ENCODE measurements at regions not wholly inside any gene's neighbourhood (a gene's known extent, or its start where the extent isn't known, plus 50 kb on each side); places are given as distances from the start of the nearest gene placed in this dataset.

DNA sequence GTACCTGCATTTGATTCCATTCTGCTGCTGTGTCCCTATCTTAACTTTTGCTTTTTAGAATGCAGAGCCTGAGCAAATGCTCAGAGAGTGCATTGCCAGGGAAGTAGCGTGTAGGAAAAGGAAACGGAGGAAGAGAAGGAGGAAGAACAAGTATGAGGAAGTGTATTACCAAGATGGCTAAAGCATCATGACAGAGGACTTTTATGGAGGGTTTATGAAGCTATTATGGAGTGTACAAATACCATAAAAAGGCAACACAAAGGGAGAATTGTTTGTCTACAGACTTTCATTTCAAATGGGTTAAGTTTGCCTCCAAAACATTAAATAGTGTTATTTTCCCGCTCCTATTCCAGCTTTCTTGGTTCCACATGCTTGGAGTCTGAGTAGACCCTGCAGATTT lies 1899.8 kb upstream of the NUDT12 start:
- no peaks in the 10 kb centered on the region for H3K4me1 Mint-ChIP-seq (ENCODE audit: unreplicated experiment)
- peaks cover 15% of the 10 kb centered on the region for H3K36me3 Mint-ChIP-seq (ENCODE audit: low read depth, unreplicated experiment)
- TF ChIP-seq, protein P1, sequence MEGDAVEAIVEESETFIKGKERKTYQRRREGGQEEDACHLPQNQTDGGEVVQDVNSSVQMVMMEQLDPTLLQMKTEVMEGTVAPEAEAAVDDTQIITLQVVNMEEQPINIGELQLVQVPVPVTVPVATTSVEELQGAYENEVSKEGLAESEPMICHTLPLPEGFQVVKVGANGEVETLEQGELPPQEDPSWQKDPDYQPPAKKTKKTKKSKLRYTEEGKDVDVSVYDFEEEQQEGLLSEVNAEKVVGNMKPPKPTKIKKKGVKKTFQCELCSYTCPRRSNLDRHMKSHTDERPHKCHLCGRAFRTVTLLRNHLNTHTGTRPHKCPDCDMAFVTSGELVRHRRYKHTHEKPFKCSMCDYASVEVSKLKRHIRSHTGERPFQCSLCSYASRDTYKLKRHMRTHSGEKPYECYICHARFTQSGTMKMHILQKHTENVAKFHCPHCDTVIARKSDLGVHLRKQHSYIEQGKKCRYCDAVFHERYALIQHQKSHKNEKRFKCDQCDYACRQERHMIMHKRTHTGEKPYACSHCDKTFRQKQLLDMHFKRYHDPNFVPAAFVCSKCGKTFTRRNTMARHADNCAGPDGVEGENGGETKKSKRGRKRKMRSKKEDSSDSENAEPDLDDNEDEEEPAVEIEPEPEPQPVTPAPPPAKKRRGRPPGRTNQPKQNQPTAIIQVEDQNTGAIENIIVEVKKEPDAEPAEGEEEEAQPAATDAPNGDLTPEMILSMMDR (IDR thresholded peaks at IDR 0.05; ENCODE audit: unreplicated experiment): no peak
- DNase-seq (ENCODE audit: low spot score): no peak
- H3K27me3 Mint-ChIP-seq (ENCODE audit: unreplicated experiment): peaks cover 5% of the 10 kb centered on the region
- H3K9me3 Mint-ChIP-seq (ENCODE audit: unreplicated experiment): peaks cover 26% of the 10 kb centered on the region
- no peak overlapping the region for H3K27ac Mint-ChIP-seq (ENCODE audit: unreplicated experiment)
- no peak overlapping the region for H3K4me3 Mint-ChIP-seq (ENCODE audit: unreplicated experiment)

DNA sequence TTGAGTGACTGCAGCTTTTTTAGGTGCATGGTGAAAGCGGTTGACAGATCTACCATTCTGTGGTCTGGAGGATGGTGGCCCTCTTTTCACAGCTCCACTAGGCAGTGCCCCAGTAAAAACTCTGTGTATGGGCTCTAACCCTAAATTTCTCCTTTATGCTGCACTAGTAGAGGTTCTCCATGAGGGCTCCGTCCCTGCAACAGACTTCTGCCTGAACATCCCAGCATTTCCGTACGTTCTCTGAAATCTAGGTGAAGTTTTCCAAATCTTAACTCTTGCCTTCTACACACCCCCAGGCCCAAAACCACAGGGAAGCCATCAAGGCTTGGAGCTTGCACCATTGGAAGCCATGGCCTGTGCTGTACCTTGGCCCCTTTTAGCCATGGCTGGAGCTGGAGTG lies 1898.1 kb upstream of the NUDT12 start:
- Mint-ChIP-seq H3K27ac (ENCODE audit: unreplicated experiment) (no peak overlapping the region), H3K36me3 (ENCODE audit: low read depth, unreplicated experiment) (peaks cover 15% of the 10 kb centered on the region)

GRCh38 chr5:105453216-105453807 lies 1890.7 kb upstream of the NUDT12 start:
- H3K4me1 Mint-ChIP-seq (ENCODE audit: unreplicated experiment): no peaks in the 10 kb centered on the region
- TF ChIP-seq, protein P1 (IDR thresholded peaks at IDR 0.05; ENCODE audit: unreplicated experiment): no peak
- H3K9me3 Mint-ChIP-seq (ENCODE audit: unreplicated experiment): no peaks in the 10 kb centered on the region
- H3K27ac Mint-ChIP-seq (ENCODE audit: unreplicated experiment): no peak overlapping the region
- DNase-seq (ENCODE audit: low spot score): no peak
- no peak overlapping the region for H3K4me3 Mint-ChIP-seq (ENCODE audit: unreplicated experiment)
- no peaks in the 10 kb centered on the region for H3K36me3 Mint-ChIP-seq (ENCODE audit: low read depth, unreplicated experiment)
- no peaks in the 10 kb centered on the region for H3K27me3 Mint-ChIP-seq (ENCODE audit: unreplicated experiment)

More for the DNA sequence above, 1898.1 kb upstream of the NUDT12 start:
- H3K9me3 Mint-ChIP-seq (ENCODE audit: unreplicated experiment): peaks cover 26% of the 10 kb centered on the region
- TF ChIP-seq, protein P1 (IDR thresholded peaks at IDR 0.05; ENCODE audit: unreplicated experiment): no peak
- H3K4me1 Mint-ChIP-seq (ENCODE audit: unreplicated experiment): no peaks in the 10 kb centered on the region
- DNase-seq (ENCODE audit: low spot score): no peak
- H3K4me3 Mint-ChIP-seq (ENCODE audit: unreplicated experiment): no peak overlapping the region
- peaks cover 5% of the 10 kb centered on the region for H3K27me3 Mint-ChIP-seq (ENCODE audit: unreplicated experiment)

DNA sequence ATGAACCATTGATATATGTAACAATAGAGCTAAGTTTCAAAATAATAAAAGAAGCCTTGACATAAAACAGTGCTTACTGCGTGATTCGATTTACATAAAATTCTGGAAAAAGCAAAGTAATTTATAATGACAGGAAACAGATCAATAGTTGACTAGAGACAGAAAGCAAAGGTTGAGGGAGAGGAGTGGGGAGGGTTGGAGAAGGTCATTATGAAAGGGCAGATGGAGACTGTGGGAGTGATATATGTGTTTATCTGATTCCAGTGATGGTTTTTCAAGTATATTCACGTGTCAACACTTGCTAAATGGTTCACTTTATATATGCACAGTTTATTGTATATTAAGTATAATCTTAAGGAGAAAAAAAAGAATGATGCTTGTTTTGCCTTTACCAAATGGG lies 1885.7 kb upstream of the NUDT12 start:
- no peaks in the 10 kb centered on the region for H3K4me1 Mint-ChIP-seq (ENCODE audit: unreplicated experiment)
- no peak overlapping the region for H3K4me3 Mint-ChIP-seq (ENCODE audit: unreplicated experiment)
- TF ChIP-seq, protein P1 (IDR thresholded peaks at IDR 0.05; ENCODE audit: unreplicated experiment): no peak
- no peak overlapping the region for H3K27ac Mint-ChIP-seq (ENCODE audit: unreplicated experiment)
- no peaks in the 10 kb centered on the region for H3K27me3 Mint-ChIP-seq (ENCODE audit: unreplicated experiment)
- H3K36me3 Mint-ChIP-seq (ENCODE audit: low read depth, unreplicated experiment): no peaks in the 10 kb centered on the region
- no peaks in the 10 kb centered on the region for H3K9me3 Mint-ChIP-seq (ENCODE audit: unreplicated experiment)
- no peak for DNase-seq (ENCODE audit: low spot score)

- Mint-ChIP-seq H3K9me3 (ENCODE audit: unreplicated experiment) (no peaks in the 10 kb centered on the region), H3K27me3 (ENCODE audit: unreplicated experiment) (no peaks in the 10 kb centered on the region), H3K27ac (ENCODE audit: unreplicated experiment) (no peak overlapping the region), H3K4me1 (ENCODE audit: unreplicated experiment) (no peaks in the 10 kb centered on the region), H3K4me3 (ENCODE audit: unreplicated experiment) (no peak overlapping the region), H3K36me3 (ENCODE audit: low read depth, unreplicated experiment) (no peaks in the 10 kb centered on the region)
- TF ChIP-seq, protein P1 (IDR thresholded peaks at IDR 0.05; ENCODE audit: unreplicated experiment): no peak
- no peak for DNase-seq (ENCODE audit: low spot score)
These were observed 1867.9 kb upstream of the NUDT12 start for GRCh38 chr5:105430516-105430915.

Data from endothelial cell (in vitro differentiated cells).